ENCODE measurements at regions not wholly inside any gene's neighbourhood (a gene's known extent, or its start where the extent isn't known, plus 50 kb on each side); places are given as distances from the start of the nearest gene placed in this dataset.

GRCh38 chr5:4159681-4160080 is 564.0 kb downstream of the IRX1 start:
- TF ChIP-seq JUND (IDR thresholded peaks at IDR 0.05; ENCODE audit: low read depth) = no peak
- in situ Hi-C loops (cut with HindIII; ENCODE audit: low pct_unique_long_range_greater_than_20kb, low sequenced_read_pairs) = no loop called here
- no peak for DNase-seq (ENCODE audit: low read depth in 1 of 2, low spot score in 1 of 2)

GRCh38 chr5:4164167-4164566 is 568.5 kb downstream of the IRX1 start:
- no peak for TF ChIP-seq JUND (IDR thresholded peaks at IDR 0.05; ENCODE audit: low read depth)
- in situ Hi-C loops (cut with HindIII; ENCODE audit: low pct_unique_long_range_greater_than_20kb, low sequenced_read_pairs) = no loop called here
- no peak for DNase-seq (ENCODE audit: low read depth in 1 of 2, low spot score in 1 of 2)

- in situ Hi-C loops (cut with HindIII; ENCODE audit: low pct_unique_long_range_greater_than_20kb, low sequenced_read_pairs) = no loop called here
Observed at GRCh38 chr5:4180703-4181102, 585.1 kb downstream of the IRX1 start.

GRCh38 chr5:4182144-4182543 is 586.5 kb downstream of the IRX1 start:
- no peak for TF ChIP-seq JUND (IDR thresholded peaks at IDR 0.05; ENCODE audit: low read depth)
- in situ Hi-C loops (cut with HindIII; ENCODE audit: low pct_unique_long_range_greater_than_20kb, low sequenced_read_pairs) = no loop called here
- no peak for DNase-seq (ENCODE audit: low read depth in 1 of 2, low spot score in 1 of 2)

More at GRCh38 chr5:4180703-4181102, 585.1 kb downstream of the IRX1 start:
- TF ChIP-seq JUND (IDR thresholded peaks at IDR 0.05; ENCODE audit: low read depth) = no peak
- no peak for DNase-seq (ENCODE audit: low read depth in 1 of 2, low spot score in 1 of 2)

- in situ Hi-C loops (cut with HindIII; ENCODE audit: low pct_unique_long_range_greater_than_20kb, low sequenced_read_pairs) = no loop called here
- TF ChIP-seq JUND (IDR thresholded peaks at IDR 0.05; ENCODE audit: low read depth) = no peak
- DNase-seq (ENCODE audit: low read depth in 1 of 2, low spot score in 1 of 2) = no peak
Observed at GRCh38 chr5:4185127-4185526, 589.5 kb downstream of the IRX1 start.

- DNase-seq (ENCODE audit: low read depth in 1 of 2, low spot score in 1 of 2) = peak in 1 of 2 experiments; percentile 19
- in situ Hi-C loops (cut with HindIII; ENCODE audit: low pct_unique_long_range_greater_than_20kb, low sequenced_read_pairs) = no loop called here
- TF ChIP-seq JUND (IDR thresholded peaks at IDR 0.05; ENCODE audit: low read depth) = no peak
Observed at GRCh38 chr5:4188704-4189103, 593.1 kb downstream of the IRX1 start.

- no peak for DNase-seq (ENCODE audit: low read depth in 1 of 2, low spot score in 1 of 2)
- in situ Hi-C loops (cut with HindIII; ENCODE audit: low pct_unique_long_range_greater_than_20kb, low sequenced_read_pairs) = no loop called here
- no peak for TF ChIP-seq JUND (IDR thresholded peaks at IDR 0.05; ENCODE audit: low read depth)
Observed at GRCh38 chr5:4189317-4189716, 593.7 kb downstream of the IRX1 start.

- in situ Hi-C loops (cut with HindIII; ENCODE audit: low pct_unique_long_range_greater_than_20kb, low sequenced_read_pairs) = no loop called here
- TF ChIP-seq JUND (IDR thresholded peaks at IDR 0.05; ENCODE audit: low read depth) = no peak
- no peak for DNase-seq (ENCODE audit: low read depth in 1 of 2, low spot score in 1 of 2)
Observed at GRCh38 chr5:4191041-4191440, 595.4 kb downstream of the IRX1 start.

- DNase-seq (ENCODE audit: low read depth in 1 of 2, low spot score in 1 of 2) = no peak
- TF ChIP-seq JUND (IDR thresholded peaks at IDR 0.05; ENCODE audit: low read depth) = no peak
- in situ Hi-C loops (cut with HindIII; ENCODE audit: low pct_unique_long_range_greater_than_20kb, low sequenced_read_pairs) = no loop called here
Observed at GRCh38 chr5:4191703-4192102, 596.1 kb downstream of the IRX1 start.

- in situ Hi-C loops (cut with HindIII; ENCODE audit: low pct_unique_long_range_greater_than_20kb, low sequenced_read_pairs) = no loop called here
- TF ChIP-seq JUND (IDR thresholded peaks at IDR 0.05; ENCODE audit: low read depth) = no peak
- no peak for DNase-seq (ENCODE audit: low read depth in 1 of 2, low spot score in 1 of 2)
Observed at GRCh38 chr5:4192111-4192510, 596.5 kb downstream of the IRX1 start.

GRCh38 chr5:4196744-4197143 is 601.1 kb downstream of the IRX1 start:
- no peak for TF ChIP-seq JUND (IDR thresholded peaks at IDR 0.05; ENCODE audit: low read depth)
- no peak for DNase-seq (ENCODE audit: low read depth in 1 of 2, low spot score in 1 of 2)
- in situ Hi-C loops (cut with HindIII; ENCODE audit: low pct_unique_long_range_greater_than_20kb, low sequenced_read_pairs) = no loop called here

- no peak for DNase-seq (ENCODE audit: low read depth in 1 of 2, low spot score in 1 of 2)
- in situ Hi-C loops (cut with HindIII; ENCODE audit: low pct_unique_long_range_greater_than_20kb, low sequenced_read_pairs) = no loop called here
- no peak for TF ChIP-seq JUND (IDR thresholded peaks at IDR 0.05; ENCODE audit: low read depth)
Observed at GRCh38 chr5:4197151-4197550, 601.5 kb downstream of the IRX1 start.

GRCh38 chr5:4198461-4198860 is 602.8 kb downstream of the IRX1 start:
- TF ChIP-seq JUND (IDR thresholded peaks at IDR 0.05; ENCODE audit: low read depth) = no peak
- in situ Hi-C loops (cut with HindIII; ENCODE audit: low pct_unique_long_range_greater_than_20kb, low sequenced_read_pairs) = no loop called here
- DNase-seq (ENCODE audit: low read depth in 1 of 2, low spot score in 1 of 2) = no peak

- no peak for DNase-seq (ENCODE audit: low read depth in 1 of 2, low spot score in 1 of 2)
- in situ Hi-C loops (cut with HindIII; ENCODE audit: low pct_unique_long_range_greater_than_20kb, low sequenced_read_pairs) = no loop called here
- no peak for TF ChIP-seq JUND (IDR thresholded peaks at IDR 0.05; ENCODE audit: low read depth)
Observed at GRCh38 chr5:4199049-4199841, 603.6 kb downstream of the IRX1 start.
